ENCODE measurements at regions not wholly inside any gene's neighbourhood (a gene's known extent, or its start where the extent isn't known, plus 50 kb on each side); places are given as distances from the start of the nearest gene placed in this dataset.

- Histone ChIP-seq H3K27me3 (no peaks in the 10 kb centered on the region), H3K4me1 (peaks cover 0 to 6% (median 0%) of the 10 kb centered on the region in 9 donors), H3K36me3 (no peaks in the 10 kb centered on the region), H3K27ac (no peak overlapping the region), H3K9me3 (peaks cover 0 to 16% (median 0%) of the 10 kb centered on the region in 11 donors), H3K4me3 (no peak overlapping the region)
- DNase-seq (no peak), ATAC-seq (no peak)
- TF ChIP-seq CTCF (IDR thresholded peaks at IDR 0.05), result no peak
- intact Hi-C loops (cut with DNase I), result no loop called here
Observed at GRCh38 chr5:67347821-67348220, 151.2 kb upstream of the CD180 start.

- H3K27me3 ChIP-seq, result no peaks in the 10 kb centered on the region
- H3K27ac ChIP-seq, result no peak overlapping the region
- H3K36me3 ChIP-seq, result no peaks in the 10 kb centered on the region
- H3K4me1 ChIP-seq, result peaks cover 0 to 4% (median 0%) of the 10 kb centered on the region in 9 donors
- H3K4me3 ChIP-seq, result no peak overlapping the region
- intact Hi-C loops (cut with DNase I), result no loop called here
- 63 to 84% methylated on average over 2 of the region's 2 CpGs for WGBS, 2 donors
- TF ChIP-seq CTCF (IDR thresholded peaks at IDR 0.05), result no peak
- H3K9me3 ChIP-seq, result peaks cover 0 to 16% (median 0%) of the 10 kb centered on the region in 11 donors
- DNase-seq, result no peak
- no peak for ATAC-seq
Observed at GRCh38 chr5:67346611-67347010, 150.0 kb upstream of the CD180 start.

GRCh38 chr5:67344870-67345269, 148.3 kb upstream of the CD180 start:
- 92 to 98% methylated on average over 2 of the region's 2 CpGs for WGBS, 2 donors

GRCh38 chr5:67343835-67344234, 147.2 kb upstream of the CD180 start:
- Histone ChIP-seq H3K4me3 (no peak overlapping the region), H3K36me3 (no peaks in the 10 kb centered on the region), H3K9me3 (peaks cover 0 to 16% (median 0%) of the 10 kb centered on the region in 11 donors), H3K27me3 (no peaks in the 10 kb centered on the region), H3K27ac (no peak overlapping the region), H3K4me1 (no peaks in the 10 kb centered on the region)
- TF ChIP-seq CTCF (IDR thresholded peaks at IDR 0.05), result no peak
- intact Hi-C loops (cut with DNase I), result no loop called here
- DNase-seq, result no peak
- WGBS, 2 donors, result 82 to 93% methylated on average over 5 of the region's 5 CpGs
- no peak for ATAC-seq

More at GRCh38 chr5:67344870-67345269, 148.3 kb upstream of the CD180 start:
- H3K36me3 ChIP-seq, result no peaks in the 10 kb centered on the region
- no peak for TF ChIP-seq CTCF (IDR thresholded peaks at IDR 0.05)
- no peak overlapping the region for H3K4me3 ChIP-seq
- ATAC-seq, result no peak
- intact Hi-C loops (cut with DNase I), result no loop called here
- no peak for DNase-seq
- H3K27ac ChIP-seq, result no peak overlapping the region
- no peaks in the 10 kb centered on the region for H3K4me1 ChIP-seq
- peaks cover 0 to 16% (median 0%) of the 10 kb centered on the region in 11 donors for H3K9me3 ChIP-seq
- no peaks in the 10 kb centered on the region for H3K27me3 ChIP-seq

Data from heart right ventricle (tissue), 16 donors.